Epidermal melanocyte (primary cell): ENCODE measurements at regions not wholly inside any gene's neighbourhood (a gene's known extent, or its start where the extent isn't known, plus 50 kb on each side); places are given as distances from the start of the nearest gene placed in this dataset.
"Not testable (repeated sequence)": the region's sequence is repeated elsewhere in the genome, so short reads cannot be mapped to it uniquely, and the experiment has no call there.

ENCODE experiments used
- DNase-seq: peaks from one replicate; pipeline ENCODE4 v3.0.0; 2011; ENCODE audit warnings: low spot score; ENCODE audit not compliant: insufficient read length

- DNase-seq, result no peak
Observed at GRCh38 chrY:14351590-14351989, 172.7 kb upstream of the NLGN4Y start.

GRCh38 chrY:14356154-14356553, 168.2 kb upstream of the NLGN4Y start:
- no peak for DNase-seq

GRCh38 chrY:14360748-14361500, 163.4 kb upstream of the NLGN4Y start:
- DNase-seq, result no peak

GRCh38 chrY:14373608-14374007, 150.7 kb upstream of the NLGN4Y start:
- no peak for DNase-seq

- DNase-seq, result no peak
Observed at GRCh38 chrY:14378217-14378616, 146.1 kb upstream of the NLGN4Y start.

GRCh38 chrY:14410549-14411030, 113.7 kb upstream of the NLGN4Y start:
- DNase-seq, result not testable (repeated sequence)

GRCh38 chrY:14411334-14411733, 113.0 kb upstream of the NLGN4Y start:
- no peak for DNase-seq

- DNase-seq, result no peak
Observed at GRCh38 chrY:14436546-14436945, 87.8 kb upstream of the NLGN4Y start.

GRCh38 chrY:14437626-14438025, 86.7 kb upstream of the NLGN4Y start:
- no peak for DNase-seq

- no peak for DNase-seq
Observed at GRCh38 chrY:14438395-14438794, 85.9 kb upstream of the NLGN4Y start.

GRCh38 chrY:14444550-14444949, 79.8 kb upstream of the NLGN4Y start:
- DNase-seq, result no peak

GRCh38 chrY:14468151-14468683, 56.1 kb upstream of the NLGN4Y start:
- DNase-seq, result no peak

GRCh38 chrY:14472421-14472820, 51.9 kb upstream of the NLGN4Y start:
- no peak for DNase-seq

GRCh38 chrY:14473320-14473719, 51.0 kb upstream of the NLGN4Y start:
- DNase-seq, result no peak
